ENCODE measurements at regions not wholly inside any gene's neighbourhood (a gene's known extent, or its start where the extent isn't known, plus 50 kb on each side); places are given as distances from the start of the nearest gene placed in this dataset.

DNA sequence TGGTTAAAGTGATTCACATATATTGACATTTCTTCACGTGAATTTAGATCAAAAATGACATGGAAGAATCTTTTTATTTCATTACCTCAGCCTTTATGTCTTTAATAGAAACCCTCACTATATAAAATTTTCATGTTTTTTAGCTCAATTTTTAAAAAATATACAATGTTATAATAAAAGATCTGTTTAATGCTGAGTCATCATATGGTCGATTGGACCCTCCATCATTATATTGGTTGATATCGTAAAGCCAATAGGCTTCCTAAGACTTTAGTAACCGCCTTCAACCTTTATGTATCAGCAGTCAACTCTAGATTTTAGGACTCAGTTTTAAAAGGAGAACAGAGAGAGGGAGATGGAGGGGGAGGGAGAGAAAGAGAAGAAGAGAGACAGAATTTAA lies 162.3 kb upstream of the FERD3L start:
- DNase-seq = no peak
- H2AFZ ChIP-seq (ENCODE audit: low read depth) = no peak overlapping the region
- no peak overlapping the region for H3K27ac ChIP-seq (ENCODE audit: low read depth in 2 of 2, low read length in 1 of 2)
- no peaks in the 10 kb centered on the region for H3F3A ChIP-seq (replicated peaks; ENCODE audit: insufficient read depth)
- ChIA-PET POLR2A (no interaction called here), CTCF (no interaction called here)
- no peaks in the 10 kb centered on the region for H3K9me2 ChIP-seq
- H3K27me3 ChIP-seq (ENCODE audit: insufficient read depth) = peaks cover 46% of the 10 kb centered on the region; the same call in 1 of the 2 replicates
- H3K36me3 ChIP-seq (replicated peaks in 1 of 2; ENCODE audit: control insufficient read depth in 1 of 2, insufficient read depth in 2 of 2, low read length in 1 of 2) = no peaks in the 10 kb centered on the region
- H3K9ac ChIP-seq = no peak overlapping the region
- no peak overlapping the region for H3K4me3 ChIP-seq (ENCODE audit: low read depth in 2 of 2, low read length in 1 of 2)
- H3K4me2 ChIP-seq = no peak overlapping the region
- H3K9me3 ChIP-seq = no peaks in the 10 kb centered on the region
- no peaks in the 10 kb centered on the region for H3K4me1 ChIP-seq (ENCODE audit: control insufficient read depth in 1 of 2, insufficient read depth in 2 of 2, low read depth in 1 of 2, low read length in 1 of 2)
- no peaks in the 10 kb centered on the region for H4K20me1 ChIP-seq (ENCODE audit: insufficient read depth)
- TF ChIP-seq YY1 (IDR thresholded peaks at IDR 0.05; ENCODE audit: low read depth) (no peak), CHD2 (IDR thresholded peaks at IDR 0.05; ENCODE audit: low read length, partially characterized antibody) (no peak)
- 16% methylated on average over 4 of the region's 4 CpGs for WGBS (ENCODE audit: low lambda C conversion rate)
- H3K79me2 ChIP-seq (ENCODE audit: insufficient read depth) = no peaks in the 10 kb centered on the region

DNA sequence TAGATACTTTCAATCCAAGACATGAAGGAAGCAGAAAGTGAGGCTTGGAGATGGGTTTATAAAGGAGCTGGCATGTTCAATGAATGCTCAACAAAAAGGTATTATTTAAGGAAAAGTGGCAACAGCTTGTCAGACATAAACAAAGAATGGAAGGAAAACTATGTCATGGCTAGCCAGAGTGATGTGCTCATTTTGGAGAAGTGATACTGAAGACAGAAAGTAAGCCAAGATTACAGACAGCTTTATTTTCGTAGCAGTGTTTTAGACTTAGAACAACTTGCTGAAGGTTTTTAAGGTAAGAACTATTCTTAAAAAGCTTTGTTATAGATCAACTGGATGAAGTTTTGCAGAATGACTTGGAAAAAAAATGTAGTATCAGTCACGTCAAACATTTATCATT lies 160.5 kb upstream of the FERD3L start:
- Histone ChIP-seq H4K20me1 (ENCODE audit: insufficient read depth) (no peaks in the 10 kb centered on the region), H3K4me1 (ENCODE audit: control insufficient read depth in 1 of 2, insufficient read depth in 2 of 2, low read depth in 1 of 2, low read length in 1 of 2) (no peaks in the 10 kb centered on the region), H3K9me3 (no peaks in the 10 kb centered on the region), H3K27me3 (ENCODE audit: insufficient read depth) (peaks cover 31% of the 10 kb centered on the region; the same call in 1 of the 2 replicates), H3F3A (replicated peaks; ENCODE audit: insufficient read depth) (no peaks in the 10 kb centered on the region), H3K27ac (ENCODE audit: low read depth in 2 of 2, low read length in 1 of 2) (no peak overlapping the region), H3K4me3 (ENCODE audit: low read depth in 2 of 2, low read length in 1 of 2) (no peak overlapping the region), H3K36me3 (replicated peaks in 1 of 2; ENCODE audit: control insufficient read depth in 1 of 2, insufficient read depth in 2 of 2, low read length in 1 of 2) (no peaks in the 10 kb centered on the region), H3K79me2 (ENCODE audit: insufficient read depth) (no peaks in the 10 kb centered on the region), H3K9ac (no peak overlapping the region), H3K4me2 (no peak overlapping the region), H2AFZ (ENCODE audit: low read depth) (no peak overlapping the region), H3K9me2 (no peaks in the 10 kb centered on the region)
- ChIA-PET CTCF (interaction anchor here (0.8 to 0.9 kb wide), 2 partner anchors 8 to 17 kb away, joined by 3 read pairs; no protein-coding TSS in a partner anchor), POLR2A (no interaction called here)
- TF ChIP-seq RXRA (IDR thresholded peaks at IDR 0.05; ENCODE audit: borderline replicate concordance, low read depth) (no peak), RFX5 (IDR thresholded peaks at IDR 0.05; ENCODE audit: low read length) (no peak), ELF1 (IDR thresholded peaks at IDR 0.05) (no peak), POLR2AphosphoS5 (IDR thresholded peaks at IDR 0.05; ENCODE audit: low read depth, low read length) (no peak)
- TF ChIP-seq, protein P1, sequence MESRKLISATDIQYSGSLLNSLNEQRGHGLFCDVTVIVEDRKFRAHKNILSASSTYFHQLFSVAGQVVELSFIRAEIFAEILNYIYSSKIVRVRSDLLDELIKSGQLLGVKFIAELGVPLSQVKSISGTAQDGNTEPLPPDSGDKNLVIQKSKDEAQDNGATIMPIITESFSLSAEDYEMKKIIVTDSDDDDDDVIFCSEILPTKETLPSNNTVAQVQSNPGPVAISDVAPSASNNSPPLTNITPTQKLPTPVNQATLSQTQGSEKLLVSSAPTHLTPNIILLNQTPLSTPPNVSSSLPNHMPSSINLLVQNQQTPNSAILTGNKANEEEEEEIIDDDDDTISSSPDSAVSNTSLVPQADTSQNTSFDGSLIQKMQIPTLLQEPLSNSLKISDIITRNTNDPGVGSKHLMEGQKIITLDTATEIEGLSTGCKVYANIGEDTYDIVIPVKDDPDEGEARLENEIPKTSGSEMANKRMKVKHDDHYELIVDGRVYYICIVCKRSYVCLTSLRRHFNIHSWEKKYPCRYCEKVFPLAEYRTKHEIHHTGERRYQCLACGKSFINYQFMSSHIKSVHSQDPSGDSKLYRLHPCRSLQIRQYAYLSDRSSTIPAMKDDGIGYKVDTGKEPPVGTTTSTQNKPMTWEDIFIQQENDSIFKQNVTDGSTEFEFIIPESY (IDR thresholded peaks at IDR 0.05; ENCODE audit: borderline replicate concordance, low read depth) = no peak
- WGBS (ENCODE audit: low lambda C conversion rate) = 3% methylated on average over 2 of the region's 2 CpGs
- no peak for DNase-seq

DNA sequence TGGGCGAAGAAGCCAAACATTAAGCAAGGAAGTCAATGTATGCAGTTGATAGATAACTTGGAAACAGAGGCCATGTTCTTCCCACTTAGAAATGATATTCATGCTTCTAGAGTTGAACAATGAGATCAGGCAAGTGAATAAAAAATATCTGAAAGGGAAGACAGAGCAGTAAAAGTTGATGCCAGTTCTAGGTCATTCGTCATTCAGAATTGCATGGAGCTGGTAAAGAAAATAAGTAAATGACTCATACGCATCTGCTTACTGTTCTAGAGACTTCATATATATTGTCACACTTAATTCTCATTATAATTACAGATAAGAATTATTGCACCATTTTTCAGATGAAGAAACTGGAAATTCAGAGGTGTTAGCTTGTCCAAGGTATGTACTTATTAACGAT lies 158.9 kb upstream of the FERD3L start:
- no peaks in the 10 kb centered on the region for H3K36me3 ChIP-seq (replicated peaks in 1 of 2; ENCODE audit: control insufficient read depth in 1 of 2, insufficient read depth in 2 of 2, low read length in 1 of 2)
- POLR2A ChIA-PET = no interaction called here
- no peaks in the 10 kb centered on the region for H3K9me3 ChIP-seq
- no peaks in the 10 kb centered on the region for H3K9me2 ChIP-seq
- H3K9ac ChIP-seq = no peak overlapping the region
- H3K4me2 ChIP-seq = no peak overlapping the region
- H3K27ac ChIP-seq (ENCODE audit: low read depth in 2 of 2, low read length in 1 of 2) = no peak overlapping the region
- H3K4me1 ChIP-seq (ENCODE audit: control insufficient read depth in 1 of 2, insufficient read depth in 2 of 2, low read depth in 1 of 2, low read length in 1 of 2) = no peaks in the 10 kb centered on the region
- H3K79me2 ChIP-seq (ENCODE audit: insufficient read depth) = no peaks in the 10 kb centered on the region
- H3F3A ChIP-seq (replicated peaks; ENCODE audit: insufficient read depth) = no peaks in the 10 kb centered on the region
- peaks cover 32% of the 10 kb centered on the region; the same call in 1 of the 2 replicates for H3K27me3 ChIP-seq (ENCODE audit: insufficient read depth)
- DNase-seq = no peak
- CTCF ChIA-PET = interaction anchor here (1.8 kb wide), 1 partner anchor 25 kb away, joined by 6 read pairs; no protein-coding TSS in a partner anchor
- H3K4me3 ChIP-seq (ENCODE audit: low read depth in 2 of 2, low read length in 1 of 2) = no peak overlapping the region
- no peaks in the 10 kb centered on the region for H4K20me1 ChIP-seq (ENCODE audit: insufficient read depth)
- 31% methylated on average over 4 of the region's 4 CpGs for WGBS (ENCODE audit: low lambda C conversion rate)
- H2AFZ ChIP-seq (ENCODE audit: low read depth) = no peak overlapping the region
- TF ChIP-seq SMC3 (IDR thresholded peaks at IDR 0.05; ENCODE audit: low read depth, low read length) = no peak
- TF ChIP-seq NFIC (IDR thresholded peaks at IDR 0.05; ENCODE audit: borderline replicate concordance) = no peak
- TF ChIP-seq RCOR1 (IDR thresholded peaks at IDR 0.05; ENCODE audit: low read length) = no peak
- TF ChIP-seq CHD2 (IDR thresholded peaks at IDR 0.05; ENCODE audit: low read length, partially characterized antibody) = no peak
- no peak for TF ChIP-seq FOSL2 (IDR thresholded peaks at IDR 0.05; ENCODE audit: borderline replicate concordance, low read depth)
- TF ChIP-seq, protein P1 (IDR thresholded peaks at IDR 0.05; ENCODE audit: borderline replicate concordance, low read depth) = no peak
- TF ChIP-seq FOXM1 (IDR thresholded peaks at IDR 0.05; ENCODE audit: low read depth) = no peak
- no peak for TF ChIP-seq JUND (IDR thresholded peaks at IDR 0.05)
- TF ChIP-seq, protein P2, sequence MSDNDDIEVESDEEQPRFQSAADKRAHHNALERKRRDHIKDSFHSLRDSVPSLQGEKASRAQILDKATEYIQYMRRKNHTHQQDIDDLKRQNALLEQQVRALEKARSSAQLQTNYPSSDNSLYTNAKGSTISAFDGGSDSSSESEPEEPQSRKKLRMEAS (IDR thresholded peaks at IDR 0.05; ENCODE audit: low read depth) = no peak
- no peak for TF ChIP-seq TCF12 (IDR thresholded peaks at IDR 0.05)
- no peak for TF ChIP-seq EP300 (IDR thresholded peaks at IDR 0.05; ENCODE audit: borderline replicate concordance in 1 of 2, low read depth in 1 of 2, low read length in 1 of 2)
- TF ChIP-seq, protein P3, sequence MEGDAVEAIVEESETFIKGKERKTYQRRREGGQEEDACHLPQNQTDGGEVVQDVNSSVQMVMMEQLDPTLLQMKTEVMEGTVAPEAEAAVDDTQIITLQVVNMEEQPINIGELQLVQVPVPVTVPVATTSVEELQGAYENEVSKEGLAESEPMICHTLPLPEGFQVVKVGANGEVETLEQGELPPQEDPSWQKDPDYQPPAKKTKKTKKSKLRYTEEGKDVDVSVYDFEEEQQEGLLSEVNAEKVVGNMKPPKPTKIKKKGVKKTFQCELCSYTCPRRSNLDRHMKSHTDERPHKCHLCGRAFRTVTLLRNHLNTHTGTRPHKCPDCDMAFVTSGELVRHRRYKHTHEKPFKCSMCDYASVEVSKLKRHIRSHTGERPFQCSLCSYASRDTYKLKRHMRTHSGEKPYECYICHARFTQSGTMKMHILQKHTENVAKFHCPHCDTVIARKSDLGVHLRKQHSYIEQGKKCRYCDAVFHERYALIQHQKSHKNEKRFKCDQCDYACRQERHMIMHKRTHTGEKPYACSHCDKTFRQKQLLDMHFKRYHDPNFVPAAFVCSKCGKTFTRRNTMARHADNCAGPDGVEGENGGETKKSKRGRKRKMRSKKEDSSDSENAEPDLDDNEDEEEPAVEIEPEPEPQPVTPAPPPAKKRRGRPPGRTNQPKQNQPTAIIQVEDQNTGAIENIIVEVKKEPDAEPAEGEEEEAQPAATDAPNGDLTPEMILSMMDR (IDR thresholded peaks at IDR 0.05) = no peak
- TF ChIP-seq MEF2A (IDR thresholded peaks at IDR 0.05; ENCODE audit: borderline replicate concordance, low read depth) = no peak
- no peak for TF ChIP-seq SIN3A (IDR thresholded peaks at IDR 0.05; ENCODE audit: borderline replicate concordance, low read depth, low read length)
